ENCODE measurements at regions not wholly inside any gene's neighbourhood (a gene's known extent, or its start where the extent isn't known, plus 50 kb on each side); places are given as distances from the start of the nearest gene placed in this dataset.

DNA sequence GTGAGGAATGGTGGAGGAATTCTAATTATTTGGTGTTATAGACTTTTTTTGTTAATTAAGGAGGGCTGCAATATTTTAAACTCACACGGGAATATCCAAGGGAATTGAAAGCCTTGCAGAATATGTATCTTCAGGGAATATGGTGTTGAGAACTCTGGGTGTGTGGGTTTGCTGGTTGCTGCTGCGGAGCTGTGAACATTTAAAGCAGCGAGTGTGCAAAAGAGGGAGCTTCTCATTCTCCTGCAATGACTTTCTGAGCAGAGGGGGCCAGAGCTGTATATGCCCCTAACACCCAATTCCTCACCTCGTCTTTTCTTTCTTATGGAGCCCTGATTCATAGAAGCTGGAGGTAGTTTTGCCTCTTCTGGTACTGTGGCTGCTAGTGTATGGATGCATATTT is 217.7 kb downstream of the HIPK3 start:
- no peaks in the 10 kb centered on the region for H3K9me3 Mint-ChIP-seq (ENCODE audit: unreplicated experiment)
- H3K4me3 Mint-ChIP-seq (ENCODE audit: unreplicated experiment) = no peak overlapping the region
- H3K27ac Mint-ChIP-seq (ENCODE audit: low read depth, unreplicated experiment) = no peak overlapping the region
- peaks cover 41% of the 10 kb centered on the region for H3K27me3 Mint-ChIP-seq (ENCODE audit: insufficient read depth, unreplicated experiment)
- POLR2A ChIA-PET = no interaction called here
- DNase-seq (ENCODE audit: unreplicated experiment) = no peak
- CTCF ChIA-PET = interaction anchor here (0.6 kb wide), 1 partner anchor 30 kb away, joined by 4 read pairs; no protein-coding TSS in a partner anchor
- no peaks in the 10 kb centered on the region for H3K36me3 Mint-ChIP-seq (ENCODE audit: insufficient read depth, unreplicated experiment)
- no peaks in the 10 kb centered on the region for H3K4me1 Mint-ChIP-seq (ENCODE audit: insufficient read depth, unreplicated experiment)
- intact Hi-C loops (cut with micrococcal nuclease) = no loop called here
- TF ChIP-seq, protein P1, sequence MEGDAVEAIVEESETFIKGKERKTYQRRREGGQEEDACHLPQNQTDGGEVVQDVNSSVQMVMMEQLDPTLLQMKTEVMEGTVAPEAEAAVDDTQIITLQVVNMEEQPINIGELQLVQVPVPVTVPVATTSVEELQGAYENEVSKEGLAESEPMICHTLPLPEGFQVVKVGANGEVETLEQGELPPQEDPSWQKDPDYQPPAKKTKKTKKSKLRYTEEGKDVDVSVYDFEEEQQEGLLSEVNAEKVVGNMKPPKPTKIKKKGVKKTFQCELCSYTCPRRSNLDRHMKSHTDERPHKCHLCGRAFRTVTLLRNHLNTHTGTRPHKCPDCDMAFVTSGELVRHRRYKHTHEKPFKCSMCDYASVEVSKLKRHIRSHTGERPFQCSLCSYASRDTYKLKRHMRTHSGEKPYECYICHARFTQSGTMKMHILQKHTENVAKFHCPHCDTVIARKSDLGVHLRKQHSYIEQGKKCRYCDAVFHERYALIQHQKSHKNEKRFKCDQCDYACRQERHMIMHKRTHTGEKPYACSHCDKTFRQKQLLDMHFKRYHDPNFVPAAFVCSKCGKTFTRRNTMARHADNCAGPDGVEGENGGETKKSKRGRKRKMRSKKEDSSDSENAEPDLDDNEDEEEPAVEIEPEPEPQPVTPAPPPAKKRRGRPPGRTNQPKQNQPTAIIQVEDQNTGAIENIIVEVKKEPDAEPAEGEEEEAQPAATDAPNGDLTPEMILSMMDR (IDR thresholded peaks at IDR 0.05; ENCODE audit: unreplicated experiment) = no peak
- BruUV-seq (replicated peaks) = no TSS peak

GRCh38 chr11:33471541-33471940 is 214.4 kb downstream of the HIPK3 start:
- Mint-ChIP-seq H3K4me3 (ENCODE audit: unreplicated experiment) (no peak overlapping the region), H3K36me3 (ENCODE audit: insufficient read depth, unreplicated experiment) (no peaks in the 10 kb centered on the region), H3K9me3 (ENCODE audit: unreplicated experiment) (no peaks in the 10 kb centered on the region), H3K27ac (ENCODE audit: low read depth, unreplicated experiment) (no peak overlapping the region), H3K27me3 (ENCODE audit: insufficient read depth, unreplicated experiment) (peaks cover 75% of the 10 kb centered on the region), H3K4me1 (ENCODE audit: insufficient read depth, unreplicated experiment) (no peaks in the 10 kb centered on the region)
- POLR2A ChIA-PET = no interaction called here
- intact Hi-C loops (cut with micrococcal nuclease) = no loop called here
- no TSS peak for BruUV-seq (replicated peaks)
- DNase-seq (ENCODE audit: unreplicated experiment) = no peak
- TF ChIP-seq, protein P1 (IDR thresholded peaks at IDR 0.05; ENCODE audit: unreplicated experiment) = no peak
- CTCF ChIA-PET = no interaction called here

DNA sequence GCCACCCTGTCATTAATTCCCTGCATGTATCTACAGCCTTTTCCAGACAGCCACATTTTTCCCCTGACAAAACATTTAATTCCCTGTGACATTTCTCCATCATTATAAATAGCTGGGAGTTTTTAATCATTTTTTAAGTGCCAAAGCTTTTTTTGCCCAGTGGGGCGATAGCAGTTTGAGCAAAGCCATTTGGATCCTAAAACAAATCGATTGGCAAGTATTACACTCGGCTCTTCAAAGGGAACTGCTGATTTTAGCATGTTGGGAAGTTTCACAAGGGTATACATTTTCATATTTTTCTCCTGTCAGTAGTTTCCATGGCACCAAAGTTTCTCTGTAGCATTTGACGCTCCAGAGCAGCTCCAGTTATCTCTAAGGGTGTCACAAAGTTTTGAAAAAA is 210.8 kb downstream of the HIPK3 start:
- ChIA-PET POLR2A (interaction anchor here (0.6 kb wide), 1 partner anchor 269 kb away, joined by 3 read pairs; no protein-coding TSS in a partner anchor), CTCF (no interaction called here)
- intact Hi-C loops (cut with micrococcal nuclease) = no loop called here
- TF ChIP-seq, protein P1 (IDR thresholded peaks at IDR 0.05; ENCODE audit: unreplicated experiment) = no peak
- Mint-ChIP-seq H3K36me3 (ENCODE audit: insufficient read depth, unreplicated experiment) (no peaks in the 10 kb centered on the region), H3K27me3 (ENCODE audit: insufficient read depth, unreplicated experiment) (peaks cover 61% of the 10 kb centered on the region), H3K9me3 (ENCODE audit: unreplicated experiment) (no peaks in the 10 kb centered on the region), H3K27ac (ENCODE audit: low read depth, unreplicated experiment) (no peak overlapping the region), H3K4me3 (ENCODE audit: unreplicated experiment) (no peak overlapping the region), H3K4me1 (ENCODE audit: insufficient read depth, unreplicated experiment) (no peaks in the 10 kb centered on the region)
- DNase-seq (ENCODE audit: unreplicated experiment) = no peak
- BruUV-seq (replicated peaks) = no TSS peak

DNA sequence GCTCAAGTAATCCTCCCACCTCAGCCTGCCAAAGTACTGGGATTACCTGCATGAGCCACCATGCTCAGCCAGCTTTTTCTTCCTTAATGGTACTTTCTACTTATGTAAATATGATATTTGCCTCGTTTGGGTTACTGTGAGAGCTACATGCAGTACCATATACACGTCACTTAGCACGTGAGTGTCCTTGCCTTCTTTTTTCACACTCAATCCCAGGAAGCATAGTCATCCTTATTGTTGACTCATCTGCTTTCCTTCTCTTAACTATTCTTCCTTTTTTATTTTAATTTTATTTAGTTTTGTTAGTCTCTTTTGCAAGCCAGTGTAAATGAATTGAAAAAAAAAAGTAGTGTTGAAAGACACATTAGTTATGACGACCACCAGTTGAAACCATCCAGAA is 205.9 kb downstream of the HIPK3 start:
- Mint-ChIP-seq H3K27ac (ENCODE audit: low read depth, unreplicated experiment) (no peak overlapping the region), H3K9me3 (ENCODE audit: unreplicated experiment) (no peaks in the 10 kb centered on the region), H3K27me3 (ENCODE audit: insufficient read depth, unreplicated experiment) (peaks cover 19% of the 10 kb centered on the region), H3K36me3 (ENCODE audit: insufficient read depth, unreplicated experiment) (no peaks in the 10 kb centered on the region), H3K4me3 (ENCODE audit: unreplicated experiment) (no peak overlapping the region), H3K4me1 (ENCODE audit: insufficient read depth, unreplicated experiment) (no peaks in the 10 kb centered on the region)
- ChIA-PET POLR2A (no interaction called here), CTCF (interaction anchor here (0.6 kb wide), 1 partner anchor 133 kb away, joined by 3 read pairs; no protein-coding TSS in a partner anchor)
- intact Hi-C loops (cut with micrococcal nuclease) = no loop called here
- no TSS peak for BruUV-seq (replicated peaks)
- DNase-seq (ENCODE audit: unreplicated experiment) = no peak
- TF ChIP-seq, protein P1 (IDR thresholded peaks at IDR 0.05; ENCODE audit: unreplicated experiment) = no peak
